OCI-LY1 (cell line): ENCODE measurements at regions not wholly inside any gene's neighbourhood (a gene's known extent, or its start where the extent isn't known, plus 50 kb on each side); places are given as distances from the start of the nearest gene placed in this dataset.

Experiments
- CTCF ChIP-seq: fragments of 200-600 bp; sonication (generic), shearing (Covaris generic); IDR thresholded peaks from 2 replicates; pipeline ENCODE4 v1.5.1; 2017; ENCODE audit warnings: mild to moderate bottlenecking, antibody characterized with exemption, low read length, moderate library complexity, mixed read lengths
- EZH2 ChIP-seq: fragments of 200-600 bp; sonication (generic), shearing (Covaris generic); IDR thresholded peaks from 2 replicates; pipeline ENCODE4 v1.8.0; 2017; ENCODE audit warnings: borderline replicate concordance, mixed run types, mild to moderate bottlenecking, antibody characterized with exemption, low read length, moderate library complexity, mixed read lengths

GRCh38 chr5:114780290-114780689 lies 389.4 kb downstream of the TRIM36 start:
- TF ChIP-seq CTCF (no peak), EZH2 (no peak)
